Esophagus squamous epithelium (tissue), 4 donors: ENCODE measurements at regions not wholly inside any gene's neighbourhood (a gene's known extent, or its start where the extent isn't known, plus 50 kb on each side); places are given as distances from the start of the nearest gene placed in this dataset.

ENCODE experiments used
- CTCF ChIP-seq, 6 experiments: fragments of 450-650 bp in 4 of 6; fragments of 200-600 bp in 2 of 6; sonication (generic) in 2 of 6; IDR thresholded peaks; one replicate each; pipeline ENCODE4 v1.5.1; 2016 to 2019; ENCODE audit warnings: antibody characterized with exemption in 6 of 6, mild to moderate bottlenecking in 4 of 6, moderate library complexity in 4 of 6
- POLR2A ChIP-seq, 4 donors: fragments of 450-650 bp; IDR thresholded peaks; one replicate each; pipeline ENCODE4 v1.6.1; 2017; ENCODE audit warnings: antibody characterized with exemption in 4 of 4, mild to moderate bottlenecking in 4 of 4, moderate library complexity in 3 of 4

GRCh38 chr2:104375206-104375605, 478.7 kb upstream of the POU3F3 start:
- no peak for TF ChIP-seq POLR2A (IDR thresholded peaks at IDR 0.05)
- no peak for TF ChIP-seq CTCF (IDR thresholded peaks at IDR 0.05)
